ENCODE measurements at regions not wholly inside any gene's neighbourhood (a gene's known extent, or its start where the extent isn't known, plus 50 kb on each side); places are given as distances from the start of the nearest gene placed in this dataset.
A peak's percentile ranks its signal among the peaks of the same experiment; 100 is the strongest.

DNA sequence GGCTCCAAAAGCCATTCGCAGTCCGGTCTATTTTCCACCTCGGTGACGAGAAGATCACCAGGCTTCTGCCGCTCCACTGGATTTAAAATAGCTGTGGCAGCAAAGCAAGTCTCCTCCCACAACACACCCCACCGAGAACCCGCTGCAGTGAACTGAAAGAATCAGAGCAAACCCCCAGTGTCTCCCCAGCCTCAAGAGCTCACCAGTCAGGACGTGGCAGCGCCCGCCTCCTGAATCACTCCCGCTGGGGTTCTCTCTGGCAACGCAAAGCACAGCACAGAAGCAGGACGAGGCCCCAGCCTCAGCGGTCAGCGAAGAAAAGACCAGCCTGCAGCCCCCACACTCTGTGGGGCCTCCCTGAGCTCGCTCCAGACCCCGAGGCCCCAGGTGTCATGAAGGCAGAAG, 126.1 kb upstream of the PPP2R2D start:
- DNase-seq (ENCODE audit: low spot score) = no peak

DNA sequence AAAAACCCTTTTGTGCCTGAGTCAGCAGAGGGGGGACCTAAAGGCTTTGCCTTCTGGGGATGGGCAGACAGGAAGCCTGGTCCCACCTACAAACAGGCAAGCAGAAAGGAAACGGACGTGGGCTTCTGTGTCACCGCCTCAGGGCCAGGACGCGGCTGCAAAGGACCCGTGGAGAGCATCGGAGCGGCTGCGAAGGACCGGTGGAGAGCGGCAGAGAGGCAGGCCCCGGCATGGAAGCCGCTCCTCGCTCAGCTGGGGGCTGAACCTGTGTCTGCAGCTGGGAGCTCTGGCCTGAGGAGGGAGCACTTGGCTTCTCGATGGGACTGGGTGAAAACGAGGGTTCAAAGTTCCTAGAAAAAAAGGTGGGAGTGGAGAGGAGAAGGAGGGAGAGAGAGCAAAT, 125.4 kb upstream of the PPP2R2D start:
- DNase-seq (ENCODE audit: low spot score) = no peak

DNA sequence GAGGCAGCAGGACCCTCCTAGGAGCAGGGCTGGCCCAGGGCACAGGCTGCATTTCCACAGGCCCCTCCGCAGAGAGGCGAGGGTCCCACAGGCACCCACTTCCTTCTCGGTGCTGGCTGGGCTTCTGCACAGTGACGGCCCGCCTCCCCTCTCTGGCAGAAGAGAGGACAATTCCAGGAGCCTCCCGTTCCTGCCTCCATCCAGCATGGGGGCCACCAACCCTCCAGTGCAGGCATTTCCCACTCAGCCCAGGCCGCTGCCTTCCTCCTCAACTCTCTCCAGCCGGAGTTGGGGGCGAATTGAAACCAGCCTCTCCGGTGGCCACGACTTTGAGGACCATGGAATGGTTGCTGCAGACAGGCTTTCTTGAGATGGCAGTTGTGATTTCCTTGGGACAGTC, 125.0 kb upstream of the PPP2R2D start:
- DNase-seq (ENCODE audit: low spot score) = no peak

DNA sequence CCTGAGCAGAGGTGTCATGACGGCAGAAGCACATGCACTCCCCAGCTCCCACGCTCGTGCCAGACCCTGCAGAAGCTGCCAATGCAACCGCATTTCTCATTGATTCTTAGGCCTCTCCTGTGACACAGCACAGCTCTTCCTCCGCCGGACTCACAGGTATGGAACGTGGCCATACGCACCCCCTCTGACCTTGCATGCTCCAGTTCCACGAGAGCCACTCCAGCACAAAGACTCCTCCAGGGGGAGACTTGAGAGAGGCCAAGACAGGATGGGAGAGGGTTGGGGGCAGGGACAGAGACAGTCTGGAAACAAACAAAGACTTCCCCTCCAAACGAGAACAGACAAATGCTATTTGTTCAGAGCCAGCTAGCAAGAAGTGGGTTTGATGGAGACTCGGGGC, 124.3 kb upstream of the PPP2R2D start:
- DNase-seq (ENCODE audit: low spot score) = no peak

- DNase-seq (ENCODE audit: low spot score) = no peak
Measured at GRCh38 chr10:131777162-131777561, 123.6 kb upstream of the PPP2R2D start.

DNA sequence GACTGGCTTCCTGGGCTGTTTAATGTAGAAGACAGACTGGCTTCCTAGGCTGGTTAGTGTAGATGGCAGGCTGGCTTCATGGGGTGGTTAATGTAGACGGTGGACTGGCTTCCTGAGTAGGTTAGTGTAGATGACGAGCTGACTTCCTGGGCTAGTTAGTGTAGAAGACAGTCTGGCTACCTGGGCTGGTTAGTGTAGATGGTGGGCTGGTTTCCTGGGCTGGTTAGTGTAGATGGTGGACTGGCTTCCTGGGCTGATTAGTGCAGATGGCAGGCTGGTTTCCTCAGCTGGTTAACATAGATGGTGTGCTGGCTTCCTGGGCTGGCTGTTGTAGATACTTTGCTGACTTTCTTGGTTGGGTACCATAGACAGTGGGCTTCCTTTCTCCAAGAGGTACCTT, 122.9 kb upstream of the PPP2R2D start:
- DNase-seq (ENCODE audit: low spot score) = no peak

DNA sequence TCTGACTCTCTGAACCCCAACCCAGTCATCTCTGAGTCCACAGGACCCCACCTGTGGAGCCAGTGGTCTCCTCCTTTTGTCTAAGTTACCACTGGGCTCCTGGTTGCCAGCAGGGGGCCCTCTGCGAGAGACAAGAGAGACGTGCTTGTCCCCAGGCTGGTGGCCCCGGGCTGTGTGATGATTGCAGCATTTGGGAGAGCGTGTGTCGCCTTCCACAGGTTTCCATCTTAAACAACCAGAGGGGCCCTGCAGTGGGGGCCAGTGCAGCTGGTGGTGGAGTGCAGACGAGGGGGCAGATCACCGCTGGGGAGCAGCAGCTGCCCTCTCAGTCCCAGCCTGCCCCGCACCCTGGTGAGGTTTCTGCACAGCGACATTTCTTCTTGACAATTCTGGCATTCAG, 122.4 kb upstream of the PPP2R2D start:
- DNase-seq (ENCODE audit: low spot score) = no peak

GRCh38 chr10:131778842-131779241, 122.0 kb upstream of the PPP2R2D start:
- no peak for DNase-seq (ENCODE audit: low spot score)

- DNase-seq (ENCODE audit: low spot score) = no peak
Measured at GRCh38 chr10:131779661-131780394, 121.0 kb upstream of the PPP2R2D start.

DNA sequence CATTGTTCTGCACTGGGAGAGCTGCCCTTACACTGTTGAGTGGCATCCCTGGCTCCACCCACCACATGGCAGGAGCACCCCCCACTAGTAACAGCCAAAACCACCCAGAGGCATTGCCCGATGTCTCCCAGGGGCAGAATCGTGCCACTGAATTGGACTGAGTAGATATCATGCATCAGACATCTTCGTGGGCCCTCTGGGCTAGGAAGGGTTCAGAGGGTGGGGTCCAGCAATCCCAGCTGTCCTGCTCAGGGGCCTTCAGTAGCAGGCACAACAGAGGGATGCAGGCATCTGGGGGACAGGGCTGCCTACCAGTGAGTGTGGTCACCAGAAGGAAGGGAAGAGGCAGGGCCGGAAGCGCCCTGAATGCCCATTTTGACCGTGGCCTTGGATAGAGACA, 119.7 kb upstream of the PPP2R2D start:
- no peak for DNase-seq (ENCODE audit: low spot score)

- DNase-seq (ENCODE audit: low spot score) = no peak
Measured at GRCh38 chr10:131781791-131782190, 119.0 kb upstream of the PPP2R2D start.

DNA sequence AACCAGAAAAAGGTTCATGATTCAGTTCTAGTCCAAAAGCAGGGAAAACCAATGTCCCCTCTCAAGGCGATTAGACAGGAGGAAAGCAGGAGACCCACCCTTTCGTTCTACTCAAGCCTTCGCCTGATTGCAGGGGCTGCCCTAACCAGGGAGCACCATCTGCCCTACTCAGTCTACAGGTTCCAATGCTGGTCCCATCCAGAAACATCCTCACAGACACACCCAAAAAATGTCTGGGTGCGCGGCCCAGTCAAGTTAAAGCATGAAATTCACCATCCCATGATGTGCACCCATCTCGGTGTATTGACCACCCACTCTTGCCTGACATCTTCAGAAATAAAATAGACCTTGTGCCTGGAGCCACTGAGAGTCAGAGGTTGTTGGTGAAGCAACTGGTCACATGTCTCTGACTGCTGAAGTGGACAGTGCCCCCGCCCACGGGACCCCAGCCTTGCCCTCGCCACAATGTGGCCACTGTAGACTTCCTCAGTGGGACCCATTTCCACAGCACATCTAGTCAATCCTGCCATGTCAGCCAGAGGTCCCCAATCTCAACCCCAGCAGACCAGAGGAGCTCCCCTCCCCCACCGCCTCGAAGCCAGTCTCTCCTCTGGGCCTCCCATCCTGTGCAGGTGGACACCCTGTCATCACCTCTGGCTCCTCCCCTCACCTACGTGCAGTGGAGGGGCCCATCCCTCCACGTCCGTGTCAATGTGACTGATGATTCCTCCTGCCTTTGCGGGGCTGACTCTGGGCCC, 116.3 kb upstream of the PPP2R2D start:
- no peak for DNase-seq (ENCODE audit: low spot score)

- DNase-seq (ENCODE audit: low spot score) = no peak
Measured at GRCh38 chr10:131785121-131785460, 115.7 kb upstream of the PPP2R2D start.

GRCh38 chr10:131786756-131787605, 113.8 kb upstream of the PPP2R2D start:
- peak; percentile 64 for DNase-seq (ENCODE audit: low spot score)

DNA sequence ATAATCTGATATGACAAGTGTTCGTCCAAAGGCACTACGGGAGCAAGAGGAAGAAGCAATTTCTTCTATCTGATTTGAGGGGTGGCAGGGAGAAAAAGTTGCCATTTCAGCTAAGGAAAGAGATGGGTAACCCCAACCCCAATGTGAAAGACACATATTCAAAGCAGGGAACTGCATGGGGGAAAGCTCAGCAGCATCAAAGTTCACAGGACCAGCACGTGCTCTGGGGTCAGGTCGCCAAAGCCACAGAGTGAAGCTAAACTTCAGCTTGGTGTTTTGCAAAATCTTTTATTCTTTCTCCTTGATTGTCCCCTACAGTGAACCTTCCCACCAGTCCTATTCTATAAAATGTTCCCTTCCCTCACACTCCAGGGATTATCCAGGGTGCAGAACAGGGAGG, 112.8 kb upstream of the PPP2R2D start:
- no peak for DNase-seq (ENCODE audit: low spot score)

DNA sequence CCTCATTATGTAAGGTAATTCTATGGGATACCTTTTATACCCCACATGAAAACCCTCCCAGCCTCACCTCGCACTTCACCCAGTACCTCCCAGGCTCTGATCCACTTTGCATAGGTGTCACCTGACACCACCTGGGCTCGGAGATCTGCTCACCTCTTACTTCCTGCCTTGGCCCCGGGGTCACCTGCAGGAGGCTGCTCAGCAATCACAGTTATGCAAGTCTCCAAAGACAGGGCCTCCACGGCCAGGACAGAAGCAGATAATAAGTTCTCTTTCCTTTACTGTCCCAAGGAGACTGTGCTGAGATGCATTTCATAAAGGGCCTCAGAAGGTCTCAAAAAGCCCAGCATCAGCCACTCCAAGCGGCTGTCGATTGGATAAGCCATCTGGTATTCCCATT, 112.4 kb upstream of the PPP2R2D start:
- DNase-seq (ENCODE audit: low spot score) = no peak

GRCh38 chr10:131789516-131789915, 111.3 kb upstream of the PPP2R2D start:
- no peak for DNase-seq (ENCODE audit: low spot score)

DNA sequence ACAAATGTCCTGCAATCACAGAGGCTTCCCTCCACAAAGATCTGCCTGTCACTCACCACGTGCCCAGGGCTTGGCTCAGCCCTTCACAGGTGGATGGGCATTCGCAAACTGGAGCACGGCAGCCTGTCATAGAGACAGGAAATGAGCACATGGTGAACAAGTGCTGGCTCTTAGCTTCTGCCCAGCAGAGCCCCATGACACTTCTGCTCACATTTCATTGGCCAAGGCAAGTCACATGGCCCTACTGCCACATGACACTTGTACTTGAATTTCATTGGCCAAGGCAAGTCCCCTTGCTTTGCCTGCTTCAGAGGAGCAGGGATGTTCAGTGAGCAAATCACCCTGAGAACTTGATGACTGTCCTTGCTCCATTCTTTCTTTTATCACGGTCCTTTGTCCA, 110.8 kb upstream of the PPP2R2D start:
- DNase-seq (ENCODE audit: low spot score) = no peak

GRCh38 chr10:131792011-131792651, 108.7 kb upstream of the PPP2R2D start:
- no peak for DNase-seq (ENCODE audit: low spot score)

GRCh38 chr10:131792809-131793208, 108.0 kb upstream of the PPP2R2D start:
- DNase-seq (ENCODE audit: low spot score) = no peak

DNA sequence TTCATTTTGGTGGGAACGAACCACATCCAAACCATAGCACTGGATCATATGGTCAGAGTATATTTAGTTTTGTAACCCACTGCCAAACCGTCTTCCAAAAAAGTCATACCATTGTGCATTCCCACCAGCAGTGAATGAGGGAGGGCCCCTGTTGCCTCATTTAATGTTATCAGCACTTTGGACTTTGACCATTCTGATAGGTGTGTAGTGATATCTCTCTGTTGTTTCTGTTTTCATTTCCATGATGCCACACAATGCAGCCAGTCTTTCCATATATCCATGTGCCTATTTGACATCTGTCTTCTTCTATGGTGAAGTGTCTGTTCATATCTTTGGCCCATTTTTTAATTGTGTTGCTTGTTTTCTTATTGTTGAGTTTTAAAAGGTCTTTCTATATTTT, 105.0 kb upstream of the PPP2R2D start:
- no peak for DNase-seq (ENCODE audit: low spot score)

GRCh38 chr10:131797626-131798025, 103.2 kb upstream of the PPP2R2D start:
- no peak for DNase-seq (ENCODE audit: low spot score)
